Neural cell (in vitro differentiated cells): ENCODE measurements at regions not wholly inside any gene's neighbourhood (a gene's known extent, or its start where the extent isn't known, plus 50 kb on each side); places are given as distances from the start of the nearest gene placed in this dataset.

Source experiments
- H2AFZ ChIP-seq: fragments of 200-600, 300-800 bp; sonication (generic), shearing (Covaris generic); 2 replicates; pipeline ENCODE4 v1.6.0; 2014; ENCODE audit warnings: low read depth, mild to moderate bottlenecking, antibody characterized with exemption, low read length, moderate library complexity
- H3F3A ChIP-seq: fragments of 200-600 bp; shearing (Covaris generic); 2 replicates; pipeline ENCODE4 v1.6.1; 2016; ENCODE audit warnings: mild to moderate bottlenecking, moderate library complexity, mixed read lengths, antibody characterized with exemption, low read length; ENCODE audit not compliant: insufficient read depth, poor library complexity, severe bottlenecking
- H3K27ac ChIP-seq: fragments of 200-600, 300-800 bp; sonication (generic), shearing (Covaris generic); 2 replicates; pipeline ENCODE4 v1.5.1; 2014; ENCODE audit warnings: mild to moderate bottlenecking, low read length, moderate library complexity
- H3K27me3 ChIP-seq: fragments of 300-800, 200-600 bp; sonication (generic), shearing (Covaris generic); 2 replicates; pipeline ENCODE4 v1.6.0; 2014; ENCODE audit warnings: mild to moderate bottlenecking, low read depth, low read length, moderate library complexity; ENCODE audit not compliant: insufficient read depth
- H3K36me3 ChIP-seq: fragments of 300-800, 200-600 bp; sonication (generic), shearing (Covaris generic); 2 replicates; pipeline ENCODE4 v1.5.1; 2014; ENCODE audit warnings: mild to moderate bottlenecking, antibody characterized with exemption, low read length, moderate library complexity; ENCODE audit not compliant: insufficient read depth
- H3K4me2 ChIP-seq: fragments of 300-800, 200-600 bp; sonication (generic), shearing (Covaris generic); 2 replicates; pipeline ENCODE4 v1.6.0; 2014; ENCODE audit warnings: mild to moderate bottlenecking, low read length
- H3K4me3 ChIP-seq: fragments of 300-800, 200-600 bp; sonication (generic), shearing (Covaris generic); 2 replicates; pipeline ENCODE4 v1.5.1; 2014; ENCODE audit warnings: mild to moderate bottlenecking, low read length, moderate library complexity
- H3K79me2 ChIP-seq: fragments of 200-600 bp; shearing (Covaris generic); replicated peaks from 2 replicates; pipeline ENCODE4 v1.6.0; 2014; ENCODE audit warnings: mild to moderate bottlenecking, low read length, moderate library complexity; ENCODE audit not compliant: insufficient read depth
- H3K9ac ChIP-seq: fragments of 300-800, 200-600 bp; sonication (generic), shearing (Covaris generic); 2 replicates; pipeline ENCODE4 v1.6.1; 2016; ENCODE audit warnings: mild to moderate bottlenecking, low read length, mixed read lengths
- H3K9me2 ChIP-seq: fragments of 200-600 bp; shearing (Covaris generic); 2 replicates; pipeline ENCODE4 v1.6.1; 2016; ENCODE audit warnings: mild to moderate bottlenecking, low read length, mixed read lengths; ENCODE audit not compliant: insufficient read depth
- H3K9me3 ChIP-seq: fragments of 200-600, 300-800 bp; sonication (generic), shearing (Covaris generic); 2 replicates; pipeline ENCODE4 v1.6.1; 2016; ENCODE audit warnings: mild to moderate bottlenecking, mixed run types, low read length, moderate library complexity, mixed read lengths
- H4K20me1 ChIP-seq: fragments of 200-600 bp; shearing (Covaris generic); 2 replicates; pipeline ENCODE4 v1.6.1; 2016; ENCODE audit warnings: mild to moderate bottlenecking, mixed run types; ENCODE audit not compliant: insufficient read depth
- CTCF ChIP-seq: fragments of 450-650 bp; IDR thresholded peaks from 2 replicates; pipeline ENCODE4 v1.5.1; 2014; ENCODE audit warnings: antibody characterized with exemption, mild to moderate bottlenecking, moderate library complexity; ENCODE audit not compliant: poor library complexity, severe bottlenecking
- EP300 ChIP-seq: fragments of 450-650 bp; conservative IDR thresholded peaks from 2 replicates; pipeline ENCODE4 v1.6.1; 2014; ENCODE audit warnings: antibody characterized with exemption, mild to moderate bottlenecking, moderate library complexity; ENCODE audit not compliant: poor library complexity, severe bottlenecking
- EZH2 ChIP-seq: fragments of 200-600, 300-800 bp; shearing (Covaris generic), sonication (generic); IDR thresholded peaks from 2 replicates; pipeline ENCODE4 v1.6.1; 2014; ENCODE audit warnings: antibody characterized with exemption, low read length, borderline replicate concordance, mild to moderate bottlenecking; ENCODE audit not compliant: insufficient read depth, poor library complexity, severe bottlenecking
- MXI1 ChIP-seq: fragments of 450-650 bp; conservative IDR thresholded peaks from 2 replicates; pipeline ENCODE4 v1.6.1; 2014; ENCODE audit warnings: antibody characterized with exemption, mild to moderate bottlenecking; ENCODE audit not compliant: poor library complexity, severe bottlenecking
- POLR2AphosphoS5 ChIP-seq: IDR thresholded peaks from 2 replicates; pipeline ENCODE4 v1.6.1; 2012
- RAD21 ChIP-seq: fragments of 450-650 bp; conservative IDR thresholded peaks from 2 replicates; pipeline ENCODE4 v1.6.1; 2014; ENCODE audit warnings: antibody characterized with exemption, mild to moderate bottlenecking, moderate library complexity
- REST ChIP-seq: IDR thresholded peaks from 2 replicates; pipeline ENCODE4 v1.6.1; 2012; ENCODE audit warnings: borderline replicate concordance
- SMC3 ChIP-seq: fragments of 450-650 bp; conservative IDR thresholded peaks from 2 replicates; pipeline ENCODE4 v1.6.1; 2014; ENCODE audit warnings: antibody characterized with exemption, mild to moderate bottlenecking, moderate library complexity; ENCODE audit not compliant: poor library complexity
- TAF1 ChIP-seq: IDR thresholded peaks from 2 replicates; pipeline ENCODE4 v1.6.1; 2012; ENCODE audit warnings: low read depth

- Histone ChIP-seq H3K9me3 (no peaks in the 10 kb centered on the region), H3K4me3 (no peak overlapping the region), H3F3A (no peaks in the 10 kb centered on the region), H3K36me3 (no peaks in the 10 kb centered on the region), H3K9me2 (no peaks in the 10 kb centered on the region), H2AFZ (no peak overlapping the region), H3K4me2 (no peak overlapping the region), H3K27ac (no peak overlapping the region), H4K20me1 (no peaks in the 10 kb centered on the region), H3K9ac (no peak overlapping the region), H3K27me3 (no peaks in the 10 kb centered on the region), H3K79me2 (no peaks in the 10 kb centered on the region)
- TF ChIP-seq CTCF = no peak
- no peak for TF ChIP-seq SMC3
- TF ChIP-seq RAD21 = no peak
- TF ChIP-seq TAF1 = no peak
- no peak for TF ChIP-seq EZH2
- no peak for TF ChIP-seq POLR2AphosphoS5
- no peak for TF ChIP-seq REST
- no peak for TF ChIP-seq MXI1
- no peak for TF ChIP-seq EP300
These were observed 285.9 kb downstream of the BRD1 start for GRCh38 chr22:49541693-49542230.

- Histone ChIP-seq H3F3A (no peaks in the 10 kb centered on the region), H3K9ac (no peak overlapping the region), H3K9me2 (no peaks in the 10 kb centered on the region), H3K27me3 (no peaks in the 10 kb centered on the region), H3K9me3 (no peaks in the 10 kb centered on the region), H2AFZ (no peak overlapping the region), H3K4me3 (no peak overlapping the region), H4K20me1 (no peaks in the 10 kb centered on the region), H3K36me3 (no peaks in the 10 kb centered on the region), H3K4me2 (no peak overlapping the region), H3K79me2 (no peaks in the 10 kb centered on the region), H3K27ac (no peak overlapping the region)
- no peak for TF ChIP-seq EP300
- TF ChIP-seq CTCF = no peak
- TF ChIP-seq MXI1 = no peak
- TF ChIP-seq EZH2 = no peak
These were observed 286.6 kb downstream of the BRD1 start for GRCh38 chr22:49540913-49541692.
